ENCODE measurements at regions not wholly inside any gene's neighbourhood (a gene's known extent, or its start where the extent isn't known, plus 50 kb on each side); places are given as distances from the start of the nearest gene placed in this dataset.

GRCh38 chr4:175451238-175451965 lies 360.7 kb downstream of the GPM6A start:
- no peak for FAIRE-seq

GRCh38 chr4:175453456-175453855 lies 358.6 kb downstream of the GPM6A start:
- FAIRE-seq, result no peak

- FAIRE-seq, result no peak
Observed at GRCh38 chr4:175456131-175456530, 355.9 kb downstream of the GPM6A start.

GRCh38 chr4:175457956-175458355 lies 354.1 kb downstream of the GPM6A start:
- FAIRE-seq, result no peak

- FAIRE-seq, result no peak
Observed at GRCh38 chr4:175459571-175459970, 352.5 kb downstream of the GPM6A start.

- FAIRE-seq, result no peak
Observed at GRCh38 chr4:175460414-175460813, 351.6 kb downstream of the GPM6A start.

- no peak for FAIRE-seq
Observed at GRCh38 chr4:175469514-175469913, 342.6 kb downstream of the GPM6A start.

GRCh38 chr4:175470131-175470530 lies 341.9 kb downstream of the GPM6A start:
- no peak for FAIRE-seq

- FAIRE-seq, result no peak
Observed at GRCh38 chr4:175480404-175480803, 331.7 kb downstream of the GPM6A start.

GRCh38 chr4:175499735-175500352 lies 312.2 kb downstream of the GPM6A start:
- FAIRE-seq, result no peak

- FAIRE-seq, result no peak
Observed at GRCh38 chr4:175504318-175504717, 307.7 kb downstream of the GPM6A start.

GRCh38 chr4:175509320-175509719 lies 302.7 kb downstream of the GPM6A start:
- no peak for FAIRE-seq

- FAIRE-seq, result no peak
Observed at GRCh38 chr4:175511861-175512260, 300.2 kb downstream of the GPM6A start.

GRCh38 chr4:175514174-175514573 lies 297.9 kb downstream of the GPM6A start:
- FAIRE-seq, result no peak

GRCh38 chr4:175530655-175531054 lies 281.4 kb downstream of the GPM6A start:
- no peak for FAIRE-seq

GRCh38 chr4:175531405-175532091 lies 280.5 kb downstream of the GPM6A start:
- no peak for FAIRE-seq

- peak; percentile 98 for FAIRE-seq
Observed at GRCh38 chr4:175536852-175537453, 275.1 kb downstream of the GPM6A start.

- no peak for FAIRE-seq
Observed at GRCh38 chr4:175539498-175539897, 272.6 kb downstream of the GPM6A start.

- no peak for FAIRE-seq
Observed at GRCh38 chr4:175540151-175540550, 271.9 kb downstream of the GPM6A start.

- FAIRE-seq, result no peak
Observed at GRCh38 chr4:175540732-175541131, 271.3 kb downstream of the GPM6A start.

GRCh38 chr4:175542786-175543185 lies 269.3 kb downstream of the GPM6A start:
- no peak for FAIRE-seq

- FAIRE-seq, result no peak
Observed at GRCh38 chr4:175559126-175559525, 252.9 kb downstream of the GPM6A start.

GRCh38 chr4:175559526-175559925 lies 252.5 kb downstream of the GPM6A start:
- FAIRE-seq, result no peak

- peak; percentile 97 for FAIRE-seq
Observed at GRCh38 chr4:175560604-175561003, 251.5 kb downstream of the GPM6A start.
